DMS79 (cell line): ENCODE measurements at regions not wholly inside any gene's neighbourhood (a gene's known extent, or its start where the extent isn't known, plus 50 kb on each side); places are given as distances from the start of the nearest gene placed in this dataset.
"Not testable (repeated sequence)": the region's sequence is repeated elsewhere in the genome, so short reads cannot be mapped to it uniquely, and the experiment has no call there.

Source experiments
- DNase-seq: peaks from one replicate; lab custom pipeline; 2025; lab: John Stamatoyannopoulos, UW

GRCh38 chr14:71602524-71602923 is 329.7 kb upstream of the RGS6 start:
- no peak for DNase-seq

- no peak for DNase-seq
Observed at GRCh38 chr14:71604231-71604630, 328.0 kb upstream of the RGS6 start.

GRCh38 chr14:71606064-71606463 is 326.2 kb upstream of the RGS6 start:
- no peak for DNase-seq

GRCh38 chr14:71606575-71606974 is 325.7 kb upstream of the RGS6 start:
- no peak for DNase-seq

- DNase-seq = no peak
Observed at GRCh38 chr14:71607056-71607455, 325.2 kb upstream of the RGS6 start.

- peak; percentile 18 for DNase-seq
Observed at GRCh38 chr14:71610149-71610548, 322.1 kb upstream of the RGS6 start.

- peak; percentile 13 for DNase-seq
Observed at GRCh38 chr14:71610797-71611196, 321.4 kb upstream of the RGS6 start.

GRCh38 chr14:71613168-71613567 is 319.1 kb upstream of the RGS6 start:
- no peak for DNase-seq

GRCh38 chr14:71616013-71616412 is 316.2 kb upstream of the RGS6 start:
- no peak for DNase-seq

- no peak for DNase-seq
Observed at GRCh38 chr14:71618047-71618446, 314.2 kb upstream of the RGS6 start.

GRCh38 chr14:71618716-71619115 is 313.5 kb upstream of the RGS6 start:
- DNase-seq = no peak

- no peak for DNase-seq
Observed at GRCh38 chr14:71619472-71619871, 312.8 kb upstream of the RGS6 start.

GRCh38 chr14:71620401-71620800 is 311.8 kb upstream of the RGS6 start:
- DNase-seq = no peak

GRCh38 chr14:71621276-71621675 is 311.0 kb upstream of the RGS6 start:
- DNase-seq = no peak

GRCh38 chr14:71621980-71622605 is 310.1 kb upstream of the RGS6 start:
- DNase-seq = no peak

GRCh38 chr14:71623939-71624338 is 308.3 kb upstream of the RGS6 start:
- no peak for DNase-seq

- DNase-seq = no peak
Observed at GRCh38 chr14:71625175-71625574, 307.1 kb upstream of the RGS6 start.

GRCh38 chr14:71625891-71626701 is 306.1 kb upstream of the RGS6 start:
- DNase-seq = no peak

GRCh38 chr14:71628433-71628832 is 303.8 kb upstream of the RGS6 start:
- DNase-seq = no peak

- DNase-seq = no peak
Observed at GRCh38 chr14:71629250-71629649, 303.0 kb upstream of the RGS6 start.

- DNase-seq = no peak
Observed at GRCh38 chr14:71629765-71630492, 302.3 kb upstream of the RGS6 start.

GRCh38 chr14:71631030-71631429 is 301.2 kb upstream of the RGS6 start:
- not testable (repeated sequence) for DNase-seq

GRCh38 chr14:71632440-71632946 is 299.7 kb upstream of the RGS6 start:
- peak; percentile 64 for DNase-seq
